ENCODE measurements at regions not wholly inside any gene's neighbourhood (a gene's known extent, or its start where the extent isn't known, plus 50 kb on each side); places are given as distances from the start of the nearest gene placed in this dataset.

DNA sequence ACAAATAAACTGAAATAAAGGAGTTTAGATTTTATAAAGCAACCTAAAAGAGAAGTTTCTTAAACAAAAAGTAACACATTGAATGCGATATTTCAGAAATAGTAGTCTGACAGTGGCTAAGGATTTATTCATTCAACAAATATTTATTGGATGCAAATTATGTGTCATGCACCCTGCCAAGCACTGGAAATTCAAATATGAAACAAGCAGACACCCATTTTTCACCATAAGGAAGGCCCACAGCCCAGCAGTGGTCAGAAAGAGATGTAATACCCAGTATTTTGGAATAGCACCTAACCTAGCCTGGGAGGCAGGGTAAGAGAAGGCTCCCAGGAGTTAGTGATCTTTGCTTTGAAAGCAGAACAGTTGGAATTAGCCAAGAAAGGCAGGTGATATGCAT, 855.1 kb upstream of the TENM3 start:
- TF ChIP-seq, protein P1, sequence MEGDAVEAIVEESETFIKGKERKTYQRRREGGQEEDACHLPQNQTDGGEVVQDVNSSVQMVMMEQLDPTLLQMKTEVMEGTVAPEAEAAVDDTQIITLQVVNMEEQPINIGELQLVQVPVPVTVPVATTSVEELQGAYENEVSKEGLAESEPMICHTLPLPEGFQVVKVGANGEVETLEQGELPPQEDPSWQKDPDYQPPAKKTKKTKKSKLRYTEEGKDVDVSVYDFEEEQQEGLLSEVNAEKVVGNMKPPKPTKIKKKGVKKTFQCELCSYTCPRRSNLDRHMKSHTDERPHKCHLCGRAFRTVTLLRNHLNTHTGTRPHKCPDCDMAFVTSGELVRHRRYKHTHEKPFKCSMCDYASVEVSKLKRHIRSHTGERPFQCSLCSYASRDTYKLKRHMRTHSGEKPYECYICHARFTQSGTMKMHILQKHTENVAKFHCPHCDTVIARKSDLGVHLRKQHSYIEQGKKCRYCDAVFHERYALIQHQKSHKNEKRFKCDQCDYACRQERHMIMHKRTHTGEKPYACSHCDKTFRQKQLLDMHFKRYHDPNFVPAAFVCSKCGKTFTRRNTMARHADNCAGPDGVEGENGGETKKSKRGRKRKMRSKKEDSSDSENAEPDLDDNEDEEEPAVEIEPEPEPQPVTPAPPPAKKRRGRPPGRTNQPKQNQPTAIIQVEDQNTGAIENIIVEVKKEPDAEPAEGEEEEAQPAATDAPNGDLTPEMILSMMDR (IDR thresholded peaks at IDR 0.05; ENCODE audit: unreplicated experiment) = no peak
- no peak overlapping the region for H3K27ac Mint-ChIP-seq (ENCODE audit: low read depth, unreplicated experiment)
- BruUV-seq (replicated peaks) = no TSS peak
- intact Hi-C loops (cut with micrococcal nuclease) = no loop called here
- no peaks in the 10 kb centered on the region for H3K36me3 Mint-ChIP-seq (ENCODE audit: insufficient read depth, unreplicated experiment)
- H3K4me1 Mint-ChIP-seq (ENCODE audit: insufficient read depth, unreplicated experiment) = peaks cover 5% of the 10 kb centered on the region
- no peak overlapping the region for H3K4me3 Mint-ChIP-seq (ENCODE audit: unreplicated experiment)
- no peaks in the 10 kb centered on the region for H3K27me3 Mint-ChIP-seq (ENCODE audit: insufficient read depth, unreplicated experiment)
- CTCF ChIA-PET = no interaction called here
- POLR2A ChIA-PET = interaction anchor here (0.6 kb wide), 2 partner anchors 10 to 193 kb away, joined by 3 read pairs; no protein-coding TSS in a partner anchor
- DNase-seq (ENCODE audit: unreplicated experiment) = no peak
- H3K9me3 Mint-ChIP-seq (ENCODE audit: unreplicated experiment) = no peaks in the 10 kb centered on the region

DNA sequence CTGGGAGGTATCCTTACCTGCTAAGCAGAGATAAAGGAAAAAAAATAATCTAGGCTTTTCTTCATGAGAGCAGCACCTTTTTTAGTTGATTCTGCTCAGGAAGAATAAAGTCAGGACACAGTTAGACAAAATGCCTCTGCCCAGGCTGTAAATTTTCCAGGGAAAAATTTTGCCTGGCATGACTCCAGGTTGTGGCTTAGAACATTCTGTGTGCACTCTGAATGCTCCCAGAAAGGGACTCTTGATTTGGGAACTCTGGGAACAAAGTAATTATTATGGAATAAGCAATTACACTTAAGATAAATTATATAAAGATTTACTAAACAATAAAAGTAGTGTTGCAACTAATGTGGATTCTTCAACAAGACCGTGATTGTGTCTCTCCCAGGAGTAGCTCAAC, 826.2 kb upstream of the TENM3 start:
- TF ChIP-seq, protein P1 (IDR thresholded peaks at IDR 0.05; ENCODE audit: unreplicated experiment) = no peak
- no peak overlapping the region for H3K4me3 Mint-ChIP-seq (ENCODE audit: unreplicated experiment)
- intact Hi-C loops (cut with micrococcal nuclease) = no loop called here
- no peak overlapping the region for H3K27ac Mint-ChIP-seq (ENCODE audit: low read depth, unreplicated experiment)
- no peaks in the 10 kb centered on the region for H3K36me3 Mint-ChIP-seq (ENCODE audit: insufficient read depth, unreplicated experiment)
- peak; percentile 8 for DNase-seq (ENCODE audit: unreplicated experiment)
- POLR2A ChIA-PET = no interaction called here
- CTCF ChIA-PET = interaction anchor here (0.7 kb wide), 1 partner anchor 274 kb away, joined by 3 read pairs; no protein-coding TSS in a partner anchor
- no TSS peak for BruUV-seq (replicated peaks)
- H3K4me1 Mint-ChIP-seq (ENCODE audit: insufficient read depth, unreplicated experiment) = no peaks in the 10 kb centered on the region
- H3K9me3 Mint-ChIP-seq (ENCODE audit: unreplicated experiment) = no peaks in the 10 kb centered on the region
- H3K27me3 Mint-ChIP-seq (ENCODE audit: insufficient read depth, unreplicated experiment) = no peaks in the 10 kb centered on the region

DNA sequence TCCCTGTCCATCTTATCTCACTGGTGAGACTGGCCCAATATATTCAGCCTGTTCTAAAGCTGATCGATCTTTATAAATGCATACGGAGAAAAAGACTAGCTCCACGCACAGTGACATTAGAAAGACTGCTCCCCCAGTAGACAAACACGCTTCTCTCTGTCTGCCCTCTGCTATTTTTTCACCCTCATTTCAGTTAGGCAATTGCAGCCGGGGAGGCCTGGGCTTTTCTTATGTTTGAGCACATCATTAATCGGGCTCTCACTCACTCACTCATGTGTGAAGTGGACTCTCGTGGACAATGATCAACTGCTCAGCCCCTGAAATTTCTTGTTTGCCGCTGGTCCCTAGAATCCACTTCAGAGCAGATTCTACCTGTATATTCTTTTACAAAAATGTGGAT, 824.7 kb upstream of the TENM3 start:
- no TSS peak for BruUV-seq (replicated peaks)
- Mint-ChIP-seq H3K9me3 (ENCODE audit: unreplicated experiment) (peaks cover 7% of the 10 kb centered on the region), H3K4me1 (ENCODE audit: insufficient read depth, unreplicated experiment) (no peaks in the 10 kb centered on the region), H3K36me3 (ENCODE audit: insufficient read depth, unreplicated experiment) (no peaks in the 10 kb centered on the region), H3K27me3 (ENCODE audit: insufficient read depth, unreplicated experiment) (no peaks in the 10 kb centered on the region), H3K27ac (ENCODE audit: low read depth, unreplicated experiment) (no peak overlapping the region), H3K4me3 (ENCODE audit: unreplicated experiment) (no peak overlapping the region)
- POLR2A ChIA-PET = no interaction called here
- CTCF ChIA-PET = interaction anchor here (0.8 kb wide), 1 partner anchor 119 kb away, joined by 3 read pairs; no protein-coding TSS in a partner anchor
- TF ChIP-seq, protein P1 (IDR thresholded peaks at IDR 0.05; ENCODE audit: unreplicated experiment) = no peak
- DNase-seq (ENCODE audit: unreplicated experiment) = no peak
- intact Hi-C loops (cut with micrococcal nuclease) = no loop called here

DNA sequence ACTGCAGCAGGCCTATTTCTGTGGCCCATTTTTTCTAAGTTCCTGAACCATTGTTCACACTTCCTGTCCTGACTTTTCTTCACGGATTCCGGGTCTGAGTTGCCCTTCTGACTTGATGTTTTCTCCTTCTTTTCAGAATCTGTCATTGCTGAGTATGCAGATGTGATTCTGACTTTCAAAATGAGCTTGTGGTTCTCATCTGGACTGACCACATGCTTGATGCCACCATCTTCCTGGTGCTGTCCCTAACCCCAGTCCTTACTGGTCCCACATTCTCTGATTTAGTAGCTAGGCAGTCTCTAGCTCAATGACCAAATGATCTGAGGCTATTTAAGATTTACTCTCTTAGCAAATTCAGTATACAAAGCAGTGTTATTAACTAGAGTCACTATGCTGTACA, 822.3 kb upstream of the TENM3 start:
- Mint-ChIP-seq H3K4me3 (ENCODE audit: unreplicated experiment) (no peak overlapping the region), H3K36me3 (ENCODE audit: insufficient read depth, unreplicated experiment) (no peaks in the 10 kb centered on the region), H3K4me1 (ENCODE audit: insufficient read depth, unreplicated experiment) (no peaks in the 10 kb centered on the region), H3K9me3 (ENCODE audit: unreplicated experiment) (peaks cover 7% of the 10 kb centered on the region), H3K27ac (ENCODE audit: low read depth, unreplicated experiment) (no peak overlapping the region), H3K27me3 (ENCODE audit: insufficient read depth, unreplicated experiment) (no peaks in the 10 kb centered on the region)
- POLR2A ChIA-PET = interaction anchor here (0.7 kb wide), 1 partner anchor 843 kb away, joined by 3 read pairs; no protein-coding TSS in a partner anchor
- no peak for DNase-seq (ENCODE audit: unreplicated experiment)
- CTCF ChIA-PET = interaction anchor here (0.7 to 1.0 kb wide), 2 partner anchors 11 to 81 kb away, joined by 3 read pairs; no protein-coding TSS in a partner anchor
- no TSS peak for BruUV-seq (replicated peaks)
- TF ChIP-seq, protein P1 (IDR thresholded peaks at IDR 0.05; ENCODE audit: unreplicated experiment) = no peak
- intact Hi-C loops (cut with micrococcal nuclease) = no loop called here
